ENCODE measurements at regions not wholly inside any gene's neighbourhood (a gene's known extent, or its start where the extent isn't known, plus 50 kb on each side); places are given as distances from the start of the nearest gene placed in this dataset.

GRCh38 chr22:27273853-27274252, 527.7 kb downstream of the MN1 start:
- peaks cover 0 to 12% (median 11%) of the 10 kb centered on the region in 3 donors for H3K27me3 ChIP-seq (ENCODE audit: control insufficient read depth in 3 of 3, insufficient read depth in 3 of 3, low read length in 2 of 3)
- 51 to 53% methylated on average over 10 of the region's 10 CpGs for WGBS, 2 donors
- no peak overlapping the region for H3K4me3 ChIP-seq
- H3K36me3 ChIP-seq (ENCODE audit: control insufficient read depth in 4 of 4, insufficient read depth in 4 of 4, low read length in 4 of 4): no peaks in the 10 kb centered on the region
- peaks cover 0 to 5% (median 1%) of the 10 kb centered on the region in 4 donors for H3K9me3 ChIP-seq (ENCODE audit: control insufficient read depth in 4 of 4, insufficient read depth in 3 of 4, low read length in 3 of 4)
- H3K9ac ChIP-seq (ENCODE audit: insufficient read depth in 1 of 2, low read length in 2 of 2): no peak overlapping the region
- H3K4me1 ChIP-seq (ENCODE audit: control insufficient read depth in 5 of 5, insufficient read depth in 5 of 5, low read length in 5 of 5): no peaks in the 10 kb centered on the region
- no peak for TF ChIP-seq CTCF (IDR thresholded peaks at IDR 0.05; ENCODE audit: control extremely low read depth, extremely low read depth)
- ATAC-seq (ENCODE audit: insufficient read depth, low FRiP score) (no peak), DNase-seq (no peak)
- H3K27ac ChIP-seq (ENCODE audit: low read depth in 1 of 2, low read length in 1 of 2): no peak overlapping the region

GRCh38 chr22:27274770-27275449, 526.6 kb downstream of the MN1 start:
- DNase-seq (no peak), ATAC-seq (ENCODE audit: insufficient read depth, low FRiP score) (no peak)
- 71 to 74% methylated on average over 4 of the region's 4 CpGs for WGBS, 2 donors
- Histone ChIP-seq H3K9me3 (ENCODE audit: control insufficient read depth in 4 of 4, insufficient read depth in 3 of 4, low read length in 3 of 4) (peaks cover 0 to 5% (median 1%) of the 10 kb centered on the region in 4 donors), H3K27ac (ENCODE audit: low read depth in 1 of 2, low read length in 1 of 2) (no peak overlapping the region), H3K4me3 (no peak overlapping the region), H3K36me3 (ENCODE audit: control insufficient read depth in 4 of 4, insufficient read depth in 4 of 4, low read length in 4 of 4) (no peaks in the 10 kb centered on the region), H3K4me1 (ENCODE audit: control insufficient read depth in 5 of 5, insufficient read depth in 5 of 5, low read length in 5 of 5) (no peaks in the 10 kb centered on the region), H3K27me3 (ENCODE audit: control insufficient read depth in 3 of 3, insufficient read depth in 3 of 3, low read length in 2 of 3) (peaks cover 0 to 12% (median 11%) of the 10 kb centered on the region in 3 donors), H3K9ac (ENCODE audit: insufficient read depth in 1 of 2, low read length in 2 of 2) (no peak overlapping the region)
- no peak for TF ChIP-seq CTCF (IDR thresholded peaks at IDR 0.05; ENCODE audit: control extremely low read depth, extremely low read depth)

- H3K9me3 ChIP-seq (ENCODE audit: control insufficient read depth in 4 of 4, insufficient read depth in 3 of 4, low read length in 3 of 4): peaks cover 0 to 11% (median 1%) of the 10 kb centered on the region in 4 donors
- ATAC-seq (ENCODE audit: insufficient read depth, low FRiP score) (no peak), DNase-seq (no peak)
- H3K27me3 ChIP-seq (ENCODE audit: control insufficient read depth in 3 of 3, insufficient read depth in 3 of 3, low read length in 2 of 3): no peaks in the 10 kb centered on the region
- no peak overlapping the region for H3K4me3 ChIP-seq
- no peak overlapping the region for H3K9ac ChIP-seq (ENCODE audit: insufficient read depth in 1 of 2, low read length in 2 of 2)
- no peak overlapping the region for H3K27ac ChIP-seq (ENCODE audit: low read depth in 1 of 2, low read length in 1 of 2)
- 68 to 80% methylated on average over 2 of the region's 2 CpGs for WGBS, 2 donors
- no peaks in the 10 kb centered on the region for H3K36me3 ChIP-seq (ENCODE audit: control insufficient read depth in 4 of 4, insufficient read depth in 4 of 4, low read length in 4 of 4)
- H3K4me1 ChIP-seq (ENCODE audit: control insufficient read depth in 5 of 5, insufficient read depth in 5 of 5, low read length in 5 of 5): no peaks in the 10 kb centered on the region
- TF ChIP-seq CTCF (IDR thresholded peaks at IDR 0.05; ENCODE audit: control extremely low read depth, extremely low read depth): no peak
Measured at GRCh38 chr22:27278946-27279345, 522.6 kb downstream of the MN1 start.

GRCh38 chr22:27283240-27283639, 518.3 kb downstream of the MN1 start:
- Histone ChIP-seq H3K9me3 (ENCODE audit: control insufficient read depth in 4 of 4, insufficient read depth in 3 of 4, low read length in 3 of 4) (peaks cover 0 to 6% (median 0%) of the 10 kb centered on the region in 4 donors), H3K9ac (ENCODE audit: insufficient read depth in 1 of 2, low read length in 2 of 2) (no peak overlapping the region), H3K4me3 (no peak overlapping the region), H3K27me3 (ENCODE audit: control insufficient read depth in 3 of 3, insufficient read depth in 3 of 3, low read length in 2 of 3) (peaks cover 0 to 6% (median 0%) of the 10 kb centered on the region in 3 donors), H3K4me1 (ENCODE audit: control insufficient read depth in 5 of 5, insufficient read depth in 5 of 5, low read length in 5 of 5) (peaks cover 0 to 20% (median 3%) of the 10 kb centered on the region in 5 donors), H3K27ac (ENCODE audit: low read depth in 1 of 2, low read length in 1 of 2) (no peak overlapping the region), H3K36me3 (ENCODE audit: control insufficient read depth in 4 of 4, insufficient read depth in 4 of 4, low read length in 4 of 4) (no peaks in the 10 kb centered on the region)
- no peak for TF ChIP-seq CTCF (IDR thresholded peaks at IDR 0.05; ENCODE audit: control extremely low read depth, extremely low read depth)
- DNase-seq: no peak
- WGBS, 2 donors: 93 to 95% methylated on average over 5 of the region's 5 CpGs
- ATAC-seq (ENCODE audit: insufficient read depth, low FRiP score): no peak

All from lung (tissue), 11 donors.